ENCODE measurements at regions not wholly inside any gene's neighbourhood (a gene's known extent, or its start where the extent isn't known, plus 50 kb on each side); places are given as distances from the start of the nearest gene placed in this dataset.

DNA sequence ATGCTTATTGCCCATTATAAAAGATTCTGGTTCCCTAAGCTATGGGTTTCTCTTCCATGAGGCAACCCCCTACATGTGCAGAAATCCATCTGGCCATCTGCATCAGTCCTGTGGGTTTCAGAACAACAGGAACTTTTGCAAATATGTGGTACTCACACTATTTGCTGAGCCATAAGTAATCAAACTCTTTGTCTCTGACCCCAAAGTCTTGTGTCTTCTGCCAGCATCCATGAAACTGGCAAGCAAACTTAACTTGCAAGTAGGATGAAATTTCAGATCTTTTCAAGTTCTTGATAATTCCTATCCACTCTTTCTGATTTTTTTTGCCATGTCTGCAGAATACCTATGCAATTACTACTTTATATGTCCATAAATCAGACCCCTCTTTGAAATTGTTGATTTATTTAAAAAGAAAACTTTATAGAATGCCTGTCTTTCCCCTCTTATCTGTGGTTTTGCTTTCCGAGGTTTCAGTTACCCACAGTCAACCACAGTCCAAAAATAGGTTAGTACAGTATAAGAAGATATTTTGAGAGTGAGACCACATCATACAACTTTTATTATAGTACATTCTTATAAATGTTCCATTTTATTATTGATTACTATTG lies 158.4 kb upstream of the IRX3 start:
- TF ChIP-seq, protein P1, sequence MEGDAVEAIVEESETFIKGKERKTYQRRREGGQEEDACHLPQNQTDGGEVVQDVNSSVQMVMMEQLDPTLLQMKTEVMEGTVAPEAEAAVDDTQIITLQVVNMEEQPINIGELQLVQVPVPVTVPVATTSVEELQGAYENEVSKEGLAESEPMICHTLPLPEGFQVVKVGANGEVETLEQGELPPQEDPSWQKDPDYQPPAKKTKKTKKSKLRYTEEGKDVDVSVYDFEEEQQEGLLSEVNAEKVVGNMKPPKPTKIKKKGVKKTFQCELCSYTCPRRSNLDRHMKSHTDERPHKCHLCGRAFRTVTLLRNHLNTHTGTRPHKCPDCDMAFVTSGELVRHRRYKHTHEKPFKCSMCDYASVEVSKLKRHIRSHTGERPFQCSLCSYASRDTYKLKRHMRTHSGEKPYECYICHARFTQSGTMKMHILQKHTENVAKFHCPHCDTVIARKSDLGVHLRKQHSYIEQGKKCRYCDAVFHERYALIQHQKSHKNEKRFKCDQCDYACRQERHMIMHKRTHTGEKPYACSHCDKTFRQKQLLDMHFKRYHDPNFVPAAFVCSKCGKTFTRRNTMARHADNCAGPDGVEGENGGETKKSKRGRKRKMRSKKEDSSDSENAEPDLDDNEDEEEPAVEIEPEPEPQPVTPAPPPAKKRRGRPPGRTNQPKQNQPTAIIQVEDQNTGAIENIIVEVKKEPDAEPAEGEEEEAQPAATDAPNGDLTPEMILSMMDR (IDR thresholded peaks at IDR 0.05), result no peak
- TF ChIP-seq POLR2A (IDR thresholded peaks at IDR 0.05), result no peak
- TF ChIP-seq EP300 (IDR thresholded peaks at IDR 0.05), result no peak

Measured in suprapubic skin (tissue), 3 donors.